ENCODE measurements at regions not wholly inside any gene's neighbourhood (a gene's known extent, or its start where the extent isn't known, plus 50 kb on each side); places are given as distances from the start of the nearest gene placed in this dataset.

DNA sequence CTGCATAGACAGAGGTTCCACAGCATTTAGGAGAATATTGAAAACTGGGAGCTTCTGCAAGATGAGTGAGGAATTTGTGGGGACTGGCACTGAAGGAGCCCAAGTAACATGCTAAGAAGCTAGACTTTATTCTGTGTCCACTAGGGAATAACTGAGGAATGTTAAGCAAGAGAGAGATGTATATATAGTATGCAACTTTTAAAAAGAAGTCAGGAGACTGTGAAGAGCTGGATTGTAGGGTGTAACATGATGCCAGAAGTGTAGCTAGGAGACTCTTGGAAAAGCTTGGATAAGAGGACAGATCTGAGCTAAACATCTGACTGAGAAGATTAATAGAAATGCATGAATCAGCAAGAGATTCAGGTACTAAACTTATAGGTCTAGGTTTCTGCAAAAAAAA is 270.6 kb upstream of the MMADHC start (continued):
- TF ChIP-seq, protein P1, sequence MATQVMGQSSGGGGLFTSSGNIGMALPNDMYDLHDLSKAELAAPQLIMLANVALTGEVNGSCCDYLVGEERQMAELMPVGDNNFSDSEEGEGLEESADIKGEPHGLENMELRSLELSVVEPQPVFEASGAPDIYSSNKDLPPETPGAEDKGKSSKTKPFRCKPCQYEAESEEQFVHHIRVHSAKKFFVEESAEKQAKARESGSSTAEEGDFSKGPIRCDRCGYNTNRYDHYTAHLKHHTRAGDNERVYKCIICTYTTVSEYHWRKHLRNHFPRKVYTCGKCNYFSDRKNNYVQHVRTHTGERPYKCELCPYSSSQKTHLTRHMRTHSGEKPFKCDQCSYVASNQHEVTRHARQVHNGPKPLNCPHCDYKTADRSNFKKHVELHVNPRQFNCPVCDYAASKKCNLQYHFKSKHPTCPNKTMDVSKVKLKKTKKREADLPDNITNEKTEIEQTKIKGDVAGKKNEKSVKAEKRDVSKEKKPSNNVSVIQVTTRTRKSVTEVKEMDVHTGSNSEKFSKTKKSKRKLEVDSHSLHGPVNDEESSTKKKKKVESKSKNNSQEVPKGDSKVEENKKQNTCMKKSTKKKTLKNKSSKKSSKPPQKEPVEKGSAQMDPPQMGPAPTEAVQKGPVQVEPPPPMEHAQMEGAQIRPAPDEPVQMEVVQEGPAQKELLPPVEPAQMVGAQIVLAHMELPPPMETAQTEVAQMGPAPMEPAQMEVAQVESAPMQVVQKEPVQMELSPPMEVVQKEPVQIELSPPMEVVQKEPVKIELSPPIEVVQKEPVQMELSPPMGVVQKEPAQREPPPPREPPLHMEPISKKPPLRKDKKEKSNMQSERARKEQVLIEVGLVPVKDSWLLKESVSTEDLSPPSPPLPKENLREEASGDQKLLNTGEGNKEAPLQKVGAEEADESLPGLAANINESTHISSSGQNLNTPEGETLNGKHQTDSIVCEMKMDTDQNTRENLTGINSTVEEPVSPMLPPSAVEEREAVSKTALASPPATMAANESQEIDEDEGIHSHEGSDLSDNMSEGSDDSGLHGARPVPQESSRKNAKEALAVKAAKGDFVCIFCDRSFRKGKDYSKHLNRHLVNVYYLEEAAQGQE (IDR thresholded peaks at IDR 0.05; ENCODE audit: low read depth), result no peak
- no peak for TF ChIP-seq YY1 (IDR thresholded peaks at IDR 0.05; ENCODE audit: extremely low read depth, insufficient replicate concordance, low read depth, low read length)
- TF ChIP-seq ZFX (IDR thresholded peaks at IDR 0.05), result no peak
- no peak for TF ChIP-seq CEBPB (IDR thresholded peaks at IDR 0.05; ENCODE audit: low read depth)
- no peak for TF ChIP-seq SIN3A (IDR thresholded peaks at IDR 0.05; ENCODE audit: low read depth)
- no peak for TF ChIP-seq EGR1 (IDR thresholded peaks at IDR 0.05; ENCODE audit: low read depth)
- TF ChIP-seq ELF1 (IDR thresholded peaks at IDR 0.05; ENCODE audit: borderline replicate concordance, low read depth), result no peak
- no peak for TF ChIP-seq SRF (IDR thresholded peaks at IDR 0.05; ENCODE audit: low read depth)
- TF ChIP-seq JUND (IDR thresholded peaks at IDR 0.05), result no peak
- TF ChIP-seq ZNF274 (IDR thresholded peaks at IDR 0.05; ENCODE audit: low read depth, low read length), result no peak

DNA sequence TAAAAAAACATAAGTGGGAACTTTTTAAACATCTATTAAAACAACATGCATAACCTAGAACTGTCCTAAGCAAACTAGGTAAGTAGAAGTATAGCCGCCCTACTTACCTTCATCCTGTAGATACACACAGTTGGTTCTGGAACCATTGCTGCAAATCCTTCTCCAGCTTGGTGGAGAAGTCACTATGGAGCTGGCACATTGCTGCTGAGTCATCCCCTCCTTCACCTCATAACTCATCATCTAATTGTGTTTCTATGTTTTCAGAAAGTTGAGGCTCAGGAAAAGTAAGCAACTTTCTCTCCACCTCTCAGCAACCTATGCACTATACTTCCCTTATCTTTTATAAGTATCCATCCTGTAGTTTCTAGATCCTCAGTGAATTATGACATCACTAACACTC is 269.8 kb upstream of the MMADHC start:
- H3K4me1 ChIP-seq (ENCODE audit: control insufficient read depth in 1 of 2, insufficient read depth in 2 of 2, low read length in 2 of 2), result no peaks in the 10 kb centered on the region; a peak in 1 of 4 replicates
- CTCF ChIA-PET, result no interaction called here
- no peaks in the 10 kb centered on the region for H3K9me3 ChIP-seq (ENCODE audit: control insufficient read depth in 1 of 2, insufficient read depth in 1 of 2, low read depth in 1 of 2, low read length in 2 of 2)
- no peaks in the 10 kb centered on the region for H3K27me3 ChIP-seq (ENCODE audit: insufficient read depth, low read length)
- no peak overlapping the region for H2AFZ ChIP-seq (ENCODE audit: low read depth, low read length, poor library complexity, severe bottlenecking)
- intact Hi-C loops (cut with micrococcal nuclease), result no loop called here
- no peak overlapping the region for H3K4me3 ChIP-seq (replicated peaks in 1 of 2; ENCODE audit: low read depth in 1 of 2, low read length in 2 of 2)
- H3K4me2 ChIP-seq (ENCODE audit: low read length), result no peak overlapping the region
- no peaks in the 10 kb centered on the region for H3K9me2 ChIP-seq (ENCODE audit: insufficient read depth)
- TF ChIP-seq CEBPB (IDR thresholded peaks at IDR 0.05; ENCODE audit: low read depth), result no peak
- TF ChIP-seq, protein P2, sequence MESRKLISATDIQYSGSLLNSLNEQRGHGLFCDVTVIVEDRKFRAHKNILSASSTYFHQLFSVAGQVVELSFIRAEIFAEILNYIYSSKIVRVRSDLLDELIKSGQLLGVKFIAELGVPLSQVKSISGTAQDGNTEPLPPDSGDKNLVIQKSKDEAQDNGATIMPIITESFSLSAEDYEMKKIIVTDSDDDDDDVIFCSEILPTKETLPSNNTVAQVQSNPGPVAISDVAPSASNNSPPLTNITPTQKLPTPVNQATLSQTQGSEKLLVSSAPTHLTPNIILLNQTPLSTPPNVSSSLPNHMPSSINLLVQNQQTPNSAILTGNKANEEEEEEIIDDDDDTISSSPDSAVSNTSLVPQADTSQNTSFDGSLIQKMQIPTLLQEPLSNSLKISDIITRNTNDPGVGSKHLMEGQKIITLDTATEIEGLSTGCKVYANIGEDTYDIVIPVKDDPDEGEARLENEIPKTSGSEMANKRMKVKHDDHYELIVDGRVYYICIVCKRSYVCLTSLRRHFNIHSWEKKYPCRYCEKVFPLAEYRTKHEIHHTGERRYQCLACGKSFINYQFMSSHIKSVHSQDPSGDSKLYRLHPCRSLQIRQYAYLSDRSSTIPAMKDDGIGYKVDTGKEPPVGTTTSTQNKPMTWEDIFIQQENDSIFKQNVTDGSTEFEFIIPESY (IDR thresholded peaks at IDR 0.05; ENCODE audit: extremely low read depth, insufficient replicate concordance, low read length), result no peak
- no peak for TF ChIP-seq ELF1 (IDR thresholded peaks at IDR 0.05; ENCODE audit: borderline replicate concordance, low read depth)
- TF ChIP-seq EGR1 (IDR thresholded peaks at IDR 0.05; ENCODE audit: low read depth), result no peak
- TF ChIP-seq, protein P1 (IDR thresholded peaks at IDR 0.05; ENCODE audit: low read depth), result no peak
- TF ChIP-seq SP1 (IDR thresholded peaks at IDR 0.05; ENCODE audit: low read depth), result no peak
- TF ChIP-seq YY1 (IDR thresholded peaks at IDR 0.05; ENCODE audit: extremely low read depth, insufficient replicate concordance, low read depth, low read length), result no peak
- TF ChIP-seq JUND (IDR thresholded peaks at IDR 0.05), result no peak
- H3K36me3 ChIP-seq (ENCODE audit: control insufficient read depth in 1 of 2, insufficient read depth in 2 of 2, low read length in 2 of 2), result no peaks in the 10 kb centered on the region
- BruUV-seq (replicated peaks), result no TSS peak
- RAD21 ChIA-PET (ENCODE audit: low non-redundant PET in 1 of 2, low total read pairs in 2 of 2, uncharacterized antibody in 2 of 2, unreplicated experiment in 2 of 2), result no interaction called here
- H3K79me2 ChIP-seq (ENCODE audit: insufficient read depth, low read length), result no peaks in the 10 kb centered on the region
- H4K20me1 ChIP-seq (ENCODE audit: insufficient read depth), result no peaks in the 10 kb centered on the region
- POLR2A ChIA-PET, result no interaction called here
- no peak overlapping the region for H3K27ac ChIP-seq (ENCODE audit: low read depth, low read length)
- DNase-seq (ENCODE audit: low read depth, low spot score) (no peak), ATAC-seq (no peak)
- no peak overlapping the region for H3K9ac ChIP-seq (ENCODE audit: low read length)
